Mucosa of descending colon (tissue), 3 donors: ENCODE measurements at regions not wholly inside any gene's neighbourhood (a gene's known extent, or its start where the extent isn't known, plus 50 kb on each side); places are given as distances from the start of the nearest gene placed in this dataset.

Experiments used
- ATAC-seq: fragments of 200-7000 bp; cut with Tn5 transposase; one replicate; pipeline ENCODE4 v1.9.1; 2020; ENCODE audit warnings: mild to moderate bottlenecking, moderate library complexity
- DNase-seq, 3 donors: peaks; one replicate each; pipeline ENCODE4 v3.0.0-alpha.2; 2020
- H3K36me3 ChIP-seq: fragments of 200-600 bp; one replicate; pipeline ENCODE4 v1.8.0; 2021; ENCODE audit warnings: low read depth, mild to moderate bottlenecking
- H3K4me1 ChIP-seq: fragments of 200-600 bp; one replicate; pipeline ENCODE4 v1.8.0; 2021; ENCODE audit warnings: low read depth, mild to moderate bottlenecking
- H3K4me3 ChIP-seq: fragments of 200-600 bp; one replicate; pipeline ENCODE4 v1.8.0; 2021; ENCODE audit warnings: mild to moderate bottlenecking
- H3K9me3 ChIP-seq: fragments of 200-600 bp; one replicate; pipeline ENCODE4 v1.8.0; 2021; ENCODE audit warnings: mild to moderate bottlenecking
- CTCF ChIP-seq: fragments of 200-600 bp; IDR thresholded peaks from one replicate; pipeline ENCODE4 v1.8.0; 2022; ENCODE audit warnings: antibody characterized with exemption, mild to moderate bottlenecking
- intact Hi-C, 2 donors: fragments of 100-400 bp; cut with DNase I in 1 of 2; cut with micrococcal nuclease in 1 of 2; formaldehyde crosslinking; loops; one replicate each; pipeline versions ENCODE4 v1.11.0 to v1.11.1; 2022; cut with DNase I, micrococcal nuclease
- donor health status: DM: no; HTN: no; CAD: no; lungs with moderate emphysema.
- donor health status: DM: no; HTN: no; CAD: no.
- donor health status: DM: no; HTN: yes; CAD: no.

GRCh38 chr5:27608992-27609391 is 570.6 kb upstream of the CDH9 start:
- no peak for DNase-seq
- Histone ChIP-seq H3K9me3 (peaks cover 28% of the 10 kb centered on the region), H3K4me3 (no peak overlapping the region), H3K36me3 (no peaks in the 10 kb centered on the region), H3K4me1 (no peaks in the 10 kb centered on the region)
- no peak for TF ChIP-seq CTCF
- intact Hi-C loops = no loop called here
- no peak for ATAC-seq

GRCh38 chr5:27598576-27598975 is 560.2 kb upstream of the CDH9 start:
- Histone ChIP-seq H3K4me3 (no peak overlapping the region), H3K4me1 (no peaks in the 10 kb centered on the region), H3K36me3 (no peaks in the 10 kb centered on the region), H3K9me3 (peaks cover 27% of the 10 kb centered on the region)
- DNase-seq = no peak
- no peak for ATAC-seq
- intact Hi-C loops = no loop called here
- no peak for TF ChIP-seq CTCF

GRCh38 chr5:27594141-27594540 is 555.8 kb upstream of the CDH9 start:
- no peak for ATAC-seq

GRCh38 chr5:27592231-27592630 is 553.8 kb upstream of the CDH9 start:
- no peaks in the 10 kb centered on the region for H3K4me1 ChIP-seq
- ATAC-seq (no peak), DNase-seq (no peak)
- intact Hi-C loops = no loop called here
- H3K36me3 ChIP-seq = no peaks in the 10 kb centered on the region
- H3K4me3 ChIP-seq = no peak overlapping the region
- TF ChIP-seq CTCF = no peak
- peaks cover 63% of the 10 kb centered on the region for H3K9me3 ChIP-seq

More at GRCh38 chr5:27594141-27594540, 555.8 kb upstream of the CDH9 start:
- Histone ChIP-seq H3K4me3 (no peak overlapping the region), H3K4me1 (no peaks in the 10 kb centered on the region), H3K9me3 (peaks cover 54% of the 10 kb centered on the region), H3K36me3 (no peaks in the 10 kb centered on the region)
- intact Hi-C loops = no loop called here
- no peak for DNase-seq
- no peak for TF ChIP-seq CTCF

GRCh38 chr5:27590503-27590902 is 552.1 kb upstream of the CDH9 start:
- intact Hi-C loops = no loop called here
- no peaks in the 10 kb centered on the region for H3K4me1 ChIP-seq
- no peak overlapping the region for H3K4me3 ChIP-seq
- H3K36me3 ChIP-seq = no peaks in the 10 kb centered on the region
- no peak for ATAC-seq
- no peak for TF ChIP-seq CTCF
- peak in 1 of 3 donors; percentile 40 for DNase-seq
- H3K9me3 ChIP-seq = peaks cover 72% of the 10 kb centered on the region

GRCh38 chr5:27578279-27578678 is 539.9 kb upstream of the CDH9 start:
- intact Hi-C loops = no loop called here
- TF ChIP-seq CTCF = no peak
- Histone ChIP-seq H3K36me3 (no peaks in the 10 kb centered on the region), H3K9me3 (peaks cover 35% of the 10 kb centered on the region), H3K4me1 (no peaks in the 10 kb centered on the region), H3K4me3 (no peak overlapping the region)
- DNase-seq (no peak), ATAC-seq (no peak)
